ENCODE measurements at regions not wholly inside any gene's neighbourhood (a gene's known extent, or its start where the extent isn't known, plus 50 kb on each side); places are given as distances from the start of the nearest gene placed in this dataset.

GRCh38 chr9:11709567-11709966 lies 983.6 kb upstream of the TYRP1 start:
- Histone ChIP-seq H2AK9ac (replicated peaks; ENCODE audit: low read depth, low read length, poor library complexity) (no peak overlapping the region), H3K23ac (ENCODE audit: low read depth, low read length) (no peak overlapping the region), H2BK5ac (ENCODE audit: low read depth, low read length, poor library complexity, severe bottlenecking) (no peak overlapping the region), H4K5ac (ENCODE audit: low read depth, low read length) (no peak overlapping the region), H3K79me1 (ENCODE audit: low read depth in 1 of 2, low read length in 2 of 2) (no peaks in the 10 kb centered on the region), H3K27me3 (ENCODE audit: control insufficient read depth, insufficient read depth, low read length) (no peaks in the 10 kb centered on the region), H3K4me3 (ENCODE audit: insufficient read depth, low read depth, low read length) (no peak overlapping the region), H2BK15ac (ENCODE audit: low read depth, low read length) (no peak overlapping the region), H3K9ac (ENCODE audit: low read depth, low read length) (no peak overlapping the region), H4K8ac (ENCODE audit: low read depth in 2 of 2, low read length in 2 of 2) (no peak overlapping the region), H3K18ac (ENCODE audit: low read depth, low read length) (no peak overlapping the region), H2AFZ (replicated peaks; ENCODE audit: low read length, poor library complexity) (no peak overlapping the region), H3K9me1 (ENCODE audit: insufficient read depth, low read length) (no peaks in the 10 kb centered on the region), H2AK5ac (ENCODE audit: low read depth, low read length) (no peak overlapping the region), H2BK120ac (ENCODE audit: low read depth, low read length) (no peak overlapping the region), H3K4me2 (ENCODE audit: low read depth, low read length) (no peak overlapping the region), H3K4ac (ENCODE audit: low read depth, low read length) (no peak overlapping the region), H3K56ac (ENCODE audit: extremely low read depth, insufficient read depth, low read length) (no peak overlapping the region), H4K20me1 (ENCODE audit: insufficient read depth, low read length) (no peaks in the 10 kb centered on the region), H3K9me3 (ENCODE audit: control insufficient read depth, insufficient read depth, low read length) (peaks cover 4% of the 10 kb centered on the region; the same call in 1 of the 2 replicates), H3K27ac (ENCODE audit: insufficient read depth, low read length) (no peak overlapping the region), H2BK20ac (ENCODE audit: low read depth, low read length) (no peak overlapping the region), H4K91ac (ENCODE audit: insufficient read depth, low read depth, low read length) (no peak overlapping the region), H3K14ac (replicated peaks; ENCODE audit: low read depth, low read length) (no peak overlapping the region), H3K4me1 (ENCODE audit: control insufficient read depth, insufficient read depth, low read length) (no peaks in the 10 kb centered on the region), H3K36me3 (ENCODE audit: control insufficient read depth, insufficient read depth, low read length) (no peaks in the 10 kb centered on the region)
- WGBS, 2 experiments (ENCODE audit: extremely low coverage in 2 of 2, insufficient read length in 1 of 2) = no CpG with 5 or more reads among the region's 1 CpG
- TF ChIP-seq NFE2L2 (IDR thresholded peaks at IDR 0.05; ENCODE audit: low read depth, low read length) (no peak), CEBPB (IDR thresholded peaks at IDR 0.05; ENCODE audit: low read depth, low read length) (no peak), RAD21 (IDR thresholded peaks at IDR 0.05; ENCODE audit: low read length) (no peak), USF2 (IDR thresholded peaks at IDR 0.05; ENCODE audit: low read depth, low read length) (no peak), ELK1 (IDR thresholded peaks at IDR 0.05; ENCODE audit: borderline replicate concordance, low read depth, low read length) (no peak), POLR2A (IDR thresholded peaks at IDR 0.05; ENCODE audit: low read depth, low read length) (no peak), MAFK (IDR thresholded peaks at IDR 0.05; ENCODE audit: low read depth, low read length) (no peak), CTCF (conservative IDR thresholded peaks at IDR 0.05; ENCODE audit: low read depth, low read length) (no peak)
- DNase-seq (no peak), ATAC-seq (ENCODE audit: low read depth) (no peak)
- dilution Hi-C loops (cut with HindIII; ENCODE audit: low sequenced_read_pairs, unreplicated experiment) (no loop called here), in situ Hi-C loops (cut with MboI; ENCODE audit: low sequenced_read_pairs) (no loop called here), intact Hi-C loops (cut with micrococcal nuclease) (no loop called here)
- no TSS peak for BruUV-seq (replicated peaks)
- ChIA-PET POLR2A (ENCODE audit: unreplicated experiment) (no interaction called here), CTCF (no interaction called here)

Measured in IMR-90 (cell line).